Transverse colon (tissue), 4 donors: ENCODE measurements at regions not wholly inside any gene's neighbourhood (a gene's known extent, or its start where the extent isn't known, plus 50 kb on each side); places are given as distances from the start of the nearest gene placed in this dataset.

Experiments used
- DNase-seq: peaks from one replicate; pipeline ENCODE4 v3.0.0-alpha.2; 2019
- H3K27ac ChIP-seq, 4 donors: fragments of 200-600 bp; sonication (generic); 2 replicates each; pipeline ENCODE4 v1.5.1; 2016 to 2018; ENCODE audit warnings: inconsistent platforms in 4 of 4
- H3K27me3 ChIP-seq: fragments of 200-600 bp; sonication (generic); 2 replicates; pipeline ENCODE4 v1.5.1; 2017; ENCODE audit warnings: inconsistent platforms
- H3K36me3 ChIP-seq, 4 donors: fragments of 200-600 bp; sonication (generic); 2 replicates each; pipeline ENCODE4 v1.5.1; 2017 to 2019; ENCODE audit warnings: inconsistent platforms in 4 of 4
- H3K4me1 ChIP-seq, 4 donors: fragments of 200-600 bp; sonication (generic); 2 replicates each; pipeline ENCODE4 v1.5.1; 2017 to 2020; ENCODE audit warnings: inconsistent platforms in 4 of 4
- H3K4me3 ChIP-seq, 4 donors: fragments of 200-600 bp; sonication (generic); 1 replicate in 1 of 4; 2 replicates in 3 of 4; pipeline versions ENCODE4 v1.5.1 to v1.6.1; 2017 to 2019; ENCODE audit warnings: inconsistent platforms in 4 of 4
- H3K9me3 ChIP-seq, 2 donors: fragments of 200-600 bp; sonication (generic); 2 replicates each; pipeline ENCODE4 v1.5.1; 2017 to 2019; ENCODE audit warnings: inconsistent platforms in 2 of 2
- EP300 ChIP-seq: sonication (generic); formaldehyde crosslinking; IDR thresholded peaks from one replicate; pipeline ENCODE4 v1.6.1; 2017; ENCODE audit warnings: antibody characterized with exemption, low read depth
- POLR2A ChIP-seq: fragments of 450-650 bp; IDR thresholded peaks from one replicate; pipeline ENCODE4 v1.6.1; 2016; ENCODE audit warnings: antibody characterized with exemption, mild to moderate bottlenecking, moderate library complexity
- POLR2AphosphoS5 ChIP-seq, 3 donors: sonication (generic); formaldehyde crosslinking; IDR thresholded peaks; one replicate each; pipeline ENCODE4 v1.6.1; 2016; ENCODE audit warnings: antibody characterized with exemption in 3 of 3
- WGBS, 2 donors: methylation state at CpG; one replicate each; pipeline ENCODE4 v1.1.5; 2018; ENCODE audit warnings: low coverage in 1 of 2; 5-methylcytosine and 5-hydroxymethylcytosine counted together
- in situ Hi-C, 4 donors: fragments of 200-750 bp; cut with MboI; loops; one replicate each; pipeline versions ENCODE4 v1.15.0 to v1.15.1; 2017; ENCODE audit warnings: low sequenced_read_pairs in 3 of 4, low pct_ligation_motif_present in 1 of 4, low pct_unique_long_range_greater_than_20kb in 1 of 4
- intact Hi-C: fragments of 100-400 bp; cut with DNase I; formaldehyde crosslinking; loops from one replicate; pipeline ENCODE4 v1.15.1; 2023; ENCODE audit warnings: low total_unique reads
- TF ChIP-seq, protein P1 (sequence below), 5 experiments: fragments of 200-600 bp in 3 of 5; fragments of 450-650 bp in 2 of 5; sonication (generic) in 3 of 5; IDR thresholded peaks; 1 replicate in 2 of 5; 2 replicates in 3 of 5; pipeline ENCODE4 v1.5.1; 2016 to 2017; ENCODE audit warnings: antibody characterized with exemption in 5 of 5, inconsistent platforms in 3 of 5, mild to moderate bottlenecking in 2 of 5, moderate library complexity in 1 of 5

DNA sequence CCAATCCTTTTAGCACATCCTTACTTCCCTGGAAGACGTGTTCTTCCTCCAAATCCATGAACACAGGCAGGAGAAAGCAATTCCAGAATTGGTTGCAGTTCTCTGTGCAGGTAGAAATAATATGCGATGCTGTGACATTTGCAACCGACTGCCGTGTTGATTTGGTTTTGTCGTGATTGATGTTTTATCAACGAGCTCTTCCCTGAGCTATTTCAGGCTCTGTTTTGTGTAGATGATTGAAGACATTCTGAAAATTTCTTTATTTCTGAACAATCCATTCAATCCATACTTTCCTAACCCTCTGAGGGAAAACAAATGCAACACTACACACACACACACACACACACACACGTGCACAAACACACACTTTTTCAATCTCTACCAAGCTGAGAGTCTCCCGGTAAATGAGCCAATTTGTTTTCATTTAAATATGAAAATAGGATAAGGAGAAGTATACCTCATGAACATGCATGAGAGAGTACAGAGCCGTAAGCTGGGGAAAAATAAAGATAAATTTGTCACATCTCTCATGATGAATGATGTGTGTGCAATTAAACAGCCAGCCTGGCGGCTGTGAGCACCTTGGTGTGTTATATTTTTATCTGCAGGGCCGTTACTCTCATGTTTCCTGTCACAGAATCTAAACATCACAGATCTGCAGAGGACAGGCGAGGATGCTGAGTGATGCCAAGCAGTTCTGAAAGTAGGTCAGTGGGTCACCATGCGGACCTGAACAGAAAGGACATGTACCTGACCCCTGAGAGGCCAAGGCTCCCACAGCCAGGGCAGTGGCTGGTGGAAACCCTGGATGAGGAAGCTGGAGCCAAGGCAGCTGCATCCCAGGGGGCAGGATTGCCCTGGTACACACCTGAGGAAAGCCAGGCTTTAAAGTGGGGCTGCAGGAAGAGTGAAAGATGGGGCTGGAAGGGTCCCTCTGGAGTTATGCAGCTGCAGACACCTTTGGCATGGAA, 64.8 kb downstream of the PDCL3 start:
- Histone ChIP-seq H3K4me1 (no peaks in the 10 kb centered on the region), H3K27ac (no peak overlapping the region), H3K27me3 (no peaks in the 10 kb centered on the region), H3K4me3 (no peak overlapping the region), H3K36me3 (no peaks in the 10 kb centered on the region), H3K9me3 (no peaks in the 10 kb centered on the region)
- in situ Hi-C loops = no loop called here
- WGBS, 2 donors = 45 to 62% methylated on average over 11 to 13 of the region's 13 CpGs
- intact Hi-C loops = no loop called here
- no peak for TF ChIP-seq POLR2AphosphoS5 (IDR thresholded peaks at IDR 0.05)
- no peak for TF ChIP-seq POLR2A
- no peak for TF ChIP-seq EP300
- TF ChIP-seq, protein P1, sequence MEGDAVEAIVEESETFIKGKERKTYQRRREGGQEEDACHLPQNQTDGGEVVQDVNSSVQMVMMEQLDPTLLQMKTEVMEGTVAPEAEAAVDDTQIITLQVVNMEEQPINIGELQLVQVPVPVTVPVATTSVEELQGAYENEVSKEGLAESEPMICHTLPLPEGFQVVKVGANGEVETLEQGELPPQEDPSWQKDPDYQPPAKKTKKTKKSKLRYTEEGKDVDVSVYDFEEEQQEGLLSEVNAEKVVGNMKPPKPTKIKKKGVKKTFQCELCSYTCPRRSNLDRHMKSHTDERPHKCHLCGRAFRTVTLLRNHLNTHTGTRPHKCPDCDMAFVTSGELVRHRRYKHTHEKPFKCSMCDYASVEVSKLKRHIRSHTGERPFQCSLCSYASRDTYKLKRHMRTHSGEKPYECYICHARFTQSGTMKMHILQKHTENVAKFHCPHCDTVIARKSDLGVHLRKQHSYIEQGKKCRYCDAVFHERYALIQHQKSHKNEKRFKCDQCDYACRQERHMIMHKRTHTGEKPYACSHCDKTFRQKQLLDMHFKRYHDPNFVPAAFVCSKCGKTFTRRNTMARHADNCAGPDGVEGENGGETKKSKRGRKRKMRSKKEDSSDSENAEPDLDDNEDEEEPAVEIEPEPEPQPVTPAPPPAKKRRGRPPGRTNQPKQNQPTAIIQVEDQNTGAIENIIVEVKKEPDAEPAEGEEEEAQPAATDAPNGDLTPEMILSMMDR (IDR thresholded peaks at IDR 0.05) = no peak
- no peak for DNase-seq

DNA sequence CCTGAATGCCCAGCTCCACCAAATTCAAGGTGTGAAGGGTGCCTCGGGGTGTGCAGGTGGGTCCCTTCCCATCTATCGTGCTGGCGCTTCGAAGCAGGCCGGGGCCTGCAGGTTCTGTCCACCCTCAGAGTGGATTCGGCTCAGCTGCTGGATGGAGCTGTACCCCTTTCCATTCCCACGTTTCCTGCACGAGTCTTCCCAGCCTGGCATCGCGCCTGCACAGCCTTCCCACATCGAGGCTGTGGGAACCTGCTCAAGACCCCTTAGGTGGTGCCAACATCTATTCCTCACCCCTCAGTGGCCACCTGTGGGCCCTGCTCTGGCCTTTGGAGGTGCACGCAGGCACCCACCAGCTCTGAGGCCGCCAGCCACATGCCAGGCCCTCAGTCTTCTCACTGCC, 65.7 kb downstream of the PDCL3 start:
- Histone ChIP-seq H3K27me3 (no peaks in the 10 kb centered on the region), H3K4me1 (no peaks in the 10 kb centered on the region), H3K4me3 (no peak overlapping the region), H3K27ac (no peak overlapping the region), H3K36me3 (no peaks in the 10 kb centered on the region), H3K9me3 (no peaks in the 10 kb centered on the region)
- intact Hi-C loops = no loop called here
- in situ Hi-C loops = no loop called here
- no peak for DNase-seq
- WGBS, 2 donors = 93% methylated on average over 13 of the region's 13 CpGs; no CpG with 5 or more reads in 1 of the 2 donors
- no peak for TF ChIP-seq POLR2A
- TF ChIP-seq, protein P1 (IDR thresholded peaks at IDR 0.05) = no peak
- no peak for TF ChIP-seq EP300
- TF ChIP-seq POLR2AphosphoS5 (IDR thresholded peaks at IDR 0.05) = no peak

DNA sequence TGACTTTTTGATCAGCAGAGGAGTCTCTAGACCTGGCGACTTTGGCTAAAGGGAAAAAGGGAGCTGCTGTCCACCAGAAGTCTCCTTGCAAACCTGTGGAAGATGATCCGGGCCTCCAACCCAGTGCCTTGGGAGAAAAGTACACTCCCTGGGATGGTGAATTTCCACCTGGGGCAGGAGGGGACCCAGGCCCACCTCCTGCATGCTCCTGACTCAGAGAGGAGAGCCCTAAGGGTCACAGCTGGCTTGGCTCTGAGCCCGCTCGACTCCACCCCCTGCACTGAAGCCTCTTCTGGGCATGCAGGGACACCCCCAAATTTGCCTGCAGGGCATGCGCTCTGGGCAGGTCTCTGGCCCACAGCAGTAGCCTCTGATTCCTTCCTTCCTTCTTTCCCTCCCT, 66.5 kb downstream of the PDCL3 start:
- no peak for TF ChIP-seq EP300
- TF ChIP-seq, protein P1 (IDR thresholded peaks at IDR 0.05) = no peak
- DNase-seq = no peak
- intact Hi-C loops = no loop called here
- H3K36me3 ChIP-seq = no peaks in the 10 kb centered on the region
- no peaks in the 10 kb centered on the region for H3K9me3 ChIP-seq
- no peaks in the 10 kb centered on the region for H3K4me1 ChIP-seq
- in situ Hi-C loops = no loop called here
- no peak overlapping the region for H3K27ac ChIP-seq
- H3K27me3 ChIP-seq = no peaks in the 10 kb centered on the region
- 87 to 100% methylated on average over 1 to 5 of the region's 5 CpGs for WGBS, 2 donors
- H3K4me3 ChIP-seq = no peak overlapping the region

DNA sequence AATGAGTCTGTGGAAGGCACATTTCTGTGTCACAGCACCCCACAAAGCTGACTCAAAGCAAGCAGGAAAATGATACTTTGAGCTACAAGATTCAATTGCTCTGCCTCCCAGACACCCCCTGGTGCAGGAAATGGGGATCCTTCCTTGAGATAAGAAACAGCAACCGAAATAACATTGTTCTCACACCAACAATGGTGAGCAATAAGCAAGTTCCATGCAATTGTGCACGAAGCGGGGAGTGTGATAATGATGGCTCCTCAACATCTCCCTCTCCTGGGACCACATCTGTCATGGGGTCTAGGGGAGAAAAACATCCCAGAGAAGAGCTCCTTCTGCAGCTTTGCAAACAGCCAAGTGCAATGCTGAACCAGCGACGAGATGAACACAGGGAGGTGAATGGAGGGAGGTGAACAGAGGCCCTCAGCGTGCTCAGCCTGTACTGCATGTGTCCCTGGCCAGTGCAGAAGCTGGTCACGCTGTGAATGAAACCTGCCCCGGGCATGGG, 67.7 kb downstream of the PDCL3 start:
- intact Hi-C loops = no loop called here

More for the DNA sequence above, 67.7 kb downstream of the PDCL3 start:
- Histone ChIP-seq H3K27ac (no peak overlapping the region), H3K9me3 (no peaks in the 10 kb centered on the region), H3K27me3 (no peaks in the 10 kb centered on the region), H3K4me1 (no peaks in the 10 kb centered on the region), H3K36me3 (no peaks in the 10 kb centered on the region), H3K4me3 (no peak overlapping the region)
- TF ChIP-seq, protein P1 (IDR thresholded peaks at IDR 0.05) = no peak
- TF ChIP-seq POLR2AphosphoS5 (IDR thresholded peaks at IDR 0.05) (no peak), EP300 (no peak), POLR2A (no peak)
- 67 to 81% methylated on average over 3 to 8 of the region's 8 CpGs for WGBS, 2 donors
- in situ Hi-C loops = no loop called here
- no peak for DNase-seq
